Tibial nerve (tissue), 4 donors: ENCODE measurements at regions not wholly inside any gene's neighbourhood (a gene's known extent, or its start where the extent isn't known, plus 50 kb on each side); places are given as distances from the start of the nearest gene placed in this dataset.

Source experiments
- CTCF ChIP-seq, 5 experiments: fragments of 200-600 bp in 3 of 5; fragments of 450-650 bp in 2 of 5; sonication (generic) in 3 of 5; IDR thresholded peaks; one replicate each; pipeline ENCODE4 v1.5.1; 2016 to 2019; ENCODE audit warnings: antibody characterized with exemption in 5 of 5, mild to moderate bottlenecking in 3 of 5, moderate library complexity in 2 of 5
- EP300 ChIP-seq, 2 donors: sonication (generic); formaldehyde crosslinking; IDR thresholded peaks; one replicate each; pipeline ENCODE4 v1.6.1; 2017; ENCODE audit warnings: antibody characterized with exemption in 2 of 2, mild to moderate bottlenecking in 1 of 2
- POLR2A ChIP-seq, 2 donors: fragments of 450-650 bp; IDR thresholded peaks; one replicate each; pipeline ENCODE4 v1.6.1; 2017; ENCODE audit warnings: antibody characterized with exemption in 2 of 2, mild to moderate bottlenecking in 2 of 2, moderate library complexity in 2 of 2

- TF ChIP-seq POLR2A (IDR thresholded peaks at IDR 0.05) (no peak), CTCF (IDR thresholded peaks at IDR 0.05) (no peak), EP300 (IDR thresholded peaks at IDR 0.05) (no peak)
Observed at GRCh38 chr21:24148461-24148860, 1458.8 kb downstream of the MRPL39 start.
